Mesothelial cell of epicardium (in vitro differentiated cells): ENCODE measurements at regions not wholly inside any gene's neighbourhood (a gene's known extent, or its start where the extent isn't known, plus 50 kb on each side); places are given as distances from the start of the nearest gene placed in this dataset.

Source experiments
- DNase-seq, 2 experiments: peaks; one replicate each; pipeline ENCODE4 v3.0.0; 2021; ENCODE audit warnings: low spot score in 2 of 2; ENCODE audit not compliant: unreplicated experiment in 2 of 2
- H3K27ac Mint-ChIP-seq: 2 replicates; pipeline ENCODE4 v1.8.0; 2021; ENCODE audit warnings: mixed read lengths
- H3K27me3 Mint-ChIP-seq: 2 replicates; pipeline ENCODE4 v1.8.0; 2021; ENCODE audit warnings: low read depth, mixed read lengths
- H3K36me3 Mint-ChIP-seq: 2 replicates; pipeline ENCODE4 v1.8.0; 2021; ENCODE audit warnings: mixed read lengths
- H3K4me1 Mint-ChIP-seq: 2 replicates; pipeline ENCODE4 v1.8.0; 2021; ENCODE audit warnings: mixed read lengths
- H3K4me3 Mint-ChIP-seq: 2 replicates; pipeline ENCODE4 v1.8.0; 2021; ENCODE audit warnings: mild to moderate bottlenecking, moderate library complexity, mixed read lengths
- H3K9me3 Mint-ChIP-seq: 2 replicates; pipeline ENCODE4 v1.8.0; 2021; ENCODE audit warnings: mixed read lengths
- TF ChIP-seq, protein P1 (sequence below): fragments of 200-600 bp; sonication (generic); IDR thresholded peaks from one replicate; pipeline ENCODE4 v1.5.0; 2021; ENCODE audit warnings: antibody characterized with exemption; ENCODE audit not compliant: unreplicated experiment

DNA sequence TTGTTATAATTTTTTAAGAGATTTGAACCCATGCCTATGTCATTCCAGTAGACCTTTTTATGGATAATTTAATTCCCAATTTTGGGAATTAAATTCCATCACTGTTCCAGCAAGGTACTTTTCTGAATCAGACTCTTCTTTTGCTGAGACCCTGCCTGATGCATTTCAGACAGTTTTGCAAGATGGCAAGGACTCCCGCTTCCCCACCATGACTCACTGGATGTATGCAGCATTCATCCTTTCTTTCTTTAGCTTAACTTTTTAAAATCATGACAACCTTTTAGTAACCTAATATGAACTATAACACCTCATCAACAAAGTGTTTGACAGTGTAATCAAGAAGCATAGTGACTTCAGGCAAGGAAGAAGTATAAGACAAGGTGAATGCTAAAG, 178.1 kb upstream of the LEF1 start:
- Mint-ChIP-seq H3K4me3 (no peak overlapping the region), H3K36me3 (no peaks in the 10 kb centered on the region), H3K4me1 (peaks cover 26% of the 10 kb centered on the region), H3K27ac (no peak overlapping the region), H3K27me3 (no peaks in the 10 kb centered on the region), H3K9me3 (no peaks in the 10 kb centered on the region)
- TF ChIP-seq, protein P1, sequence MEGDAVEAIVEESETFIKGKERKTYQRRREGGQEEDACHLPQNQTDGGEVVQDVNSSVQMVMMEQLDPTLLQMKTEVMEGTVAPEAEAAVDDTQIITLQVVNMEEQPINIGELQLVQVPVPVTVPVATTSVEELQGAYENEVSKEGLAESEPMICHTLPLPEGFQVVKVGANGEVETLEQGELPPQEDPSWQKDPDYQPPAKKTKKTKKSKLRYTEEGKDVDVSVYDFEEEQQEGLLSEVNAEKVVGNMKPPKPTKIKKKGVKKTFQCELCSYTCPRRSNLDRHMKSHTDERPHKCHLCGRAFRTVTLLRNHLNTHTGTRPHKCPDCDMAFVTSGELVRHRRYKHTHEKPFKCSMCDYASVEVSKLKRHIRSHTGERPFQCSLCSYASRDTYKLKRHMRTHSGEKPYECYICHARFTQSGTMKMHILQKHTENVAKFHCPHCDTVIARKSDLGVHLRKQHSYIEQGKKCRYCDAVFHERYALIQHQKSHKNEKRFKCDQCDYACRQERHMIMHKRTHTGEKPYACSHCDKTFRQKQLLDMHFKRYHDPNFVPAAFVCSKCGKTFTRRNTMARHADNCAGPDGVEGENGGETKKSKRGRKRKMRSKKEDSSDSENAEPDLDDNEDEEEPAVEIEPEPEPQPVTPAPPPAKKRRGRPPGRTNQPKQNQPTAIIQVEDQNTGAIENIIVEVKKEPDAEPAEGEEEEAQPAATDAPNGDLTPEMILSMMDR = no peak
- DNase-seq = no peak

DNA sequence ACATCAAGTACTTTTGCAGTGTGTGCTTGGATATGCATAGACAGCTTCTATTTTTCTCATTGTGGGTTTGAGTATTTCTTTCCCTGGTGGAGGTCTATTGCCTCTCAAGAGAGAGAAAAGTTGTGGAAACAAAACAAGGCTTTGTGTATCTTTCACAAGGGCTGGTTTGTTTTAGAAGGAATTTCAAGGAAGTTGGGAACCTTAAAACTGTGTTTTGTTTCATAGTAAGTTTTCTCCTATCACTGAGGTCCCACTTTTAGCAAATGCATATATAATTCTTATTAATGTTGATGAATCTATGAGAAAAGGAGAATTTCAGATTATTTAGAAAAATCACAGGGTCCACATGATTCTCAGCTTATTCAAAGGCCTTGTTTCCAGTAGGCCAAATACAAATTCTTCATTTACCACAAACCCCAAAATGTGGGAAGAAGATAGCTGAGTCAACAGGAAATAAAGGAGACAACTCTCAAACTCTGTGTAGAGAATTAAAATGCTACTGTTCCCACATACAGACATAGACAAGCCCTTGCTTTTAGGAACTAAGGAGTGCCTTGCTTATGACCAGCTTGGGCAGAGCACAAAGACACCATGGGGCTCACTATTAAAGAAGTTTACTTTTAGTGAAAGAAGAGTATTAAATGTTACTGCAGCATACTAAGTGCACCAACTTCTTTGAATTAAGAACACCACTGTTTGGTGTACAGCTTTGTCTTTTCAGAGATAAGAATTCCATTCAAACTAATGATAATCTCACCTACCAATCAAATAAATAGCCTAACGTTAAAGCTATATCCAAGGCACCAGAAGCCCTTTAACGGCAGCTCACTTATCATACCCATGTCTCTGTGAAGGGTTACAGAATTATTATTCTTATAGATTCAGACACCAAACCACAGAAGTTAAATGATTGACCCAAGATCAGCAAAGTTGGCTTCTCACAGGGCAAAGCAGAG, 177.4 kb upstream of the LEF1 start:
- H3K4me1 Mint-ChIP-seq = peaks cover 19% of the 10 kb centered on the region
- H3K36me3 Mint-ChIP-seq = no peaks in the 10 kb centered on the region
- no peak overlapping the region for H3K27ac Mint-ChIP-seq
- no peak overlapping the region for H3K4me3 Mint-ChIP-seq
- no peaks in the 10 kb centered on the region for H3K27me3 Mint-ChIP-seq
- TF ChIP-seq, protein P1 = no peak
- no peak for DNase-seq
- H3K9me3 Mint-ChIP-seq = no peaks in the 10 kb centered on the region

DNA sequence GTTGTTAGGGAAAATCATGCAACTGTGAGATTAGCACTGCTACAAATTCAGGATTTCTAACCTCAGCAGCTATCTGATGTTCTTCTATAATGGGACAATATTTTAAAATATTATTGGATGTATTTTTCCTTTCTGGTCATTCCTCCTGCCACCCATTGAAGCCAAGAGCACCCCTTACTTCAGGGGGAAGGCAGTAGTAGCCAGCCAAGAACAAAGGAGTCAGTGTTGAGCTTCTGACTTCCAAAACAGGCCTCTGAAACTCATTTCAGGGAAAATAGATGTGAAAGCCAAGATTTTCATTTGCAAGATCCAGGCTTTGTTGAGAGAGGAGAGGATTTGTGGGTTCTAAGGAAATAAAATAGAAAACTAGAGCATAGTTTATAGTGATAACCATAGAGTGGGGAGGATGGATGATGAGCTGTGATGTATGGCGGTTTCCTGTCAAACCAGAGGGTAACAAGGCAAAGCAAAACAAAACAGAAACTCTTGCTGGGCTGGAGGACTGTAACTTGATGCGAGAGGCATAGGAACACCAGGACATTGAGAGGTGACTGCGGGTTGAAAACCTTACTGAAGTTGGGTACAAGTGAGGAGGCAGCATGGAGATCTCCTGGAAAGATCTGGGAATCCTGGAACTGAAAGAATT, 173.7 kb upstream of the LEF1 start:
- Mint-ChIP-seq H3K27me3 (no peaks in the 10 kb centered on the region), H3K4me1 (peaks cover 35% of the 10 kb centered on the region), H3K4me3 (no peak overlapping the region), H3K27ac (peak overlapping the region; percentile 22), H3K9me3 (no peaks in the 10 kb centered on the region), H3K36me3 (no peaks in the 10 kb centered on the region)
- no peak for DNase-seq
- TF ChIP-seq, protein P1 = no peak

DNA sequence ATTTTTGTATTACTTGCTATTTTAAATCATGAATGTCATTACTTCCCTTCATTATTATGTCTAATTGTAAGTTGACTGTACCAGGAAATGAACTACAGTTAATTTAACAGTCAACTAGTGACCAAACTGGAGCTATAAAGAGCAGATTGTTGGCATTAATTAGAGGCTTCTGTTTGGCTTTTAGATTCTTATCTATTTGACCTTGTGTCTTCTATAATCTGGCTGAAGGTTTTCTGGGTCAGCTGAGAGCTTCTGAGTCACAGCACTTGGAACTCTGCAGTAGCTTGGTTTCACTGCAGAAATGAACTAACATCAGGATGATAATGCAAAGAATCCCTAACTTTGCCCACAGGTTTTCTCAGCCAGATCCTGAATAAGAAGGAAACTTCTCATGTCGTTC, 169.2 kb upstream of the LEF1 start:
- peaks cover 48% of the 10 kb centered on the region for H3K4me1 Mint-ChIP-seq
- no peak overlapping the region for H3K4me3 Mint-ChIP-seq
- DNase-seq = no peak
- no peak overlapping the region for H3K27ac Mint-ChIP-seq
- TF ChIP-seq, protein P1 = no peak
- H3K27me3 Mint-ChIP-seq = no peaks in the 10 kb centered on the region
- H3K36me3 Mint-ChIP-seq = no peaks in the 10 kb centered on the region
- no peaks in the 10 kb centered on the region for H3K9me3 Mint-ChIP-seq

DNA sequence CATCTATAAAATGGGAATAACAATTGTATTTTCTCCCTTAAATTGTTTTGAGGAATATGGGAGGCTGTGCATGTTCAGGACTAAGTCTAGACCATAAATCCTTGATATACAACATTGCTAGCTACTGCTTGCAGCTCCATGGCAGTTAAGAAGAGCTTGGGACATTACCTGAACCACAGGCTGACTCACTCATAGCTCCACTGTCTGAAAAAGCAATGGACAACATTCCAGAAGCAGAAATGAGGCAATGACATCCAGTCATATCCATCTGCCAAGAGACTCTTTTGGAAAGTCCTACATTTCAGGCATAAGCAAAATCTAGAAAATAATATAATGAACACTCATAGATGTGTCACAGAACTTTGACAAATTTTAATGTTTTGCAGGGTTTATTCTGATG, 167.3 kb upstream of the LEF1 start:
- Mint-ChIP-seq H3K27me3 (no peaks in the 10 kb centered on the region), H3K4me1 (peaks cover 46% of the 10 kb centered on the region), H3K4me3 (no peak overlapping the region), H3K36me3 (no peaks in the 10 kb centered on the region), H3K9me3 (no peaks in the 10 kb centered on the region), H3K27ac (no peak overlapping the region)
- DNase-seq = no peak
- TF ChIP-seq, protein P1 = no peak
